Hematopoietic multipotent progenitor cell treated with erythropoietin and hydrocortisone succinate and interleukin-3 and kit ligand, for 15 days (in vitro differentiated cells): ENCODE measurements at regions not wholly inside any gene's neighbourhood (a gene's known extent, or its start where the extent isn't known, plus 50 kb on each side); places are given as distances from the start of the nearest gene placed in this dataset.

Source experiments
- DNase-seq: peaks from one replicate; pipeline ENCODE4 v3.0.0-alpha.2; 2015; ENCODE audit warnings: low spot score

DNA sequence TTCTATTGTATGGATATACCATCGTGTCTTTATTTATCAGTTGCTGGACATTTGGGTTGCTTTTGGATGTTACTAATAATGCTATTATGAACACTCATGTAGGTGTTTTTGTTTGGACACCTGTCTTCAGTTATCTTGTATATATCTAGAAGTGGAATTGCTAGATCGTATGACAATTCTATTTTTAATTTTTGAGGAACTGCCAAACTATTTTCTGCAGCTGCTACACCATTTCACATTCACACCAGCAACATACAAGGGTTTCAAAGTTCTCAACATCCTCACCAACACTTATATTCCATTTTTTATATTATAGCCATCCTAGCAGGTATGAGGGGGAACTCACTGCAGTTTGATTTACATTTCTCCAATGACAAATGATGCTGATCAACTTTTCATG, 324.6 kb downstream of the CAAP1 start:
- DNase-seq, result no peak

DNA sequence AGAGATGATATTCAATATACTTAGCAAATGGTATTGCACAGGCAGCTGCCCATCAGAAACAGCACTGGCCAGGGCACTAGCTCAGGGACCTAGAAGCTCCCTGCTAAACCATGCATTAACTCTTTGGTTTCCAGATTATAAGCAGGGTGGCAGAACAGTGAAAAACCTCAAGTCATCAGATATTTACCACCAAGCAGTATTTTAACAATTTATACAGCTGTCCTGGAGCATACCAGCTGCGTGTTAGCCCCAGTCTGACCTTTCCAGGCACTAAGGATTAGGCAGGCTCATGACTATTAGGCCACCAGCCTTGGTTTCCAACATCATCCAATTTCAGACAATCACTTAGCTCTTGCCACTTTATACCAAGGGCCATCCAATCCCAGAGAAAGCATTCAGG, 326.5 kb downstream of the CAAP1 start:
- DNase-seq, result no peak

DNA sequence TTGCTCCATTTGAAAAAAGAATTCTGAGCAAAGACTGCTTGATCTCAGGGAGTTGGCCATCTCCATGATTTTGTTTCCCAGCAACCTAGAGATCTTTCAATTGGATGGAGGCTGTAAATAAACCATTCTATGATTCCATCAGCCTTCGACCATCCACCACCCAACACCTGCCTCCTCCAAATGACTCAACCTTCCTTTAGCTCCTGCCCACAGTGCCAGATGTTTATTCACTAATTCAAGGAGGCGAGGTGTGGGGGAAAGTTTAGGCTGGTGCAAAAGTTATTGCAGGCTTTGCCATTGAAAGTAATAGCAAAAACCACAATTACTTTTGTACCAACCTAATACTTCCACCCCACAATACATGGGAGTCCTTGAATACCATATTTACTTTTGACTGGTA, 327.5 kb downstream of the CAAP1 start:
- DNase-seq, result no peak

- DNase-seq, result no peak
Observed at GRCh38 chr9:26562338-26562737, 330.3 kb downstream of the CAAP1 start.

DNA sequence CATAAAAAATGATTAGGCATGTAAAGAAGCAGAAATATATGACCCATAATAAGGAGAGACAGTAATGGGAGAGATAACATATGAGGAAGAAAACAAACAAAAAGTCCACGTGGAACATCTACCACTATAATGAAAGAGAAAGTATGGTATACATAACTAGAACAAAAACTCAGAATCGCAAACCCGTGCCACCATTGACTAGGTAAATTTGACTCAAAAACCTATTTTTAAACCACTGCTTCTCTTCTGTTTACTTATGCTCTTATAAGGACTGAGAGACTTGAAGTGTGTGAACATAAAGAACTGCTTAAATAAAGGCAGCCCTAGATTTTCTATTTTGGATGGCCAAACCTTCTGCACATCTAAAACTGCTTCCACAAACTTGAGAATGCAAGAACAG, 330.7 kb downstream of the CAAP1 start:
- DNase-seq, result no peak

- DNase-seq, result no peak
Observed at GRCh38 chr9:26559506-26559905, 333.1 kb downstream of the CAAP1 start.

DNA sequence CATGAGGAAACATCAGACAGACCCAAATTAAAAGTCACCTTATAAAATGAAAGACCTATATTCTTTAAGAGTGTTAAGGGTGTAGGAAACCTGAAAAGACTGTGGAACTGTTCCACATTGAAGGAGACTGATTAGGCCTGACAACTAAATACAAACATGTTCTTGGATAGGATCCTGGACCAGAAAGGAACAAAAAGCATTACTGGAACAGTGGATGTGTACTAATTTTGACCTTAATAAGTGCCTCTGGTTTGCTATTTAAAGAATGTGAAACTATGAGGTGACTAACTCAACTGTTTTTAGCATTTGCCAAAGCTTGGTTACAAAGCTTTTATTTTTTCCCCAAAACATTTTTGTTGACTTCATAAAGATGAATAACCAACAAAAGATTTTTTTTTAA, 340.6 kb downstream of the CAAP1 start:
- no peak for DNase-seq

DNA sequence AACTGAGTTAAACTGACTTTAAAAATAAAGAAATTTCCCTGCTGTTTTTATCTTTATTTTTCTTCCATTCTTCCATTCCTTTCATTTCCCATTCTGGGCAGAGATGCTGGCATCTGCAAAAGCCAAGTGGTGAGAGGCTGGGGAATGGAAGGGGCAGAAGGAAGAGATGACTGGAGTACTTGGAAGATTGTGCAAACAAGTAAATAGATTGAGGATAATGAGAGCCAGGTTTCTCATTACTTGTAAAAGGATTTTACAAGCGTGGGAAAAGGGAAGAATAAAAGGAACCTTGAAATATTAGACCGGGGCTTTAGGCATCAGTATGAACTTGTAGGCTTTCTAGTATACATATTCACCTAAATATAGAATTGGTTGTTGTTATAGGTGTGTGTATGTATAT, 341.2 kb downstream of the CAAP1 start:
- DNase-seq, result no peak

- no peak for DNase-seq
Observed at GRCh38 chr9:26548781-26549290, 343.8 kb downstream of the CAAP1 start.

DNA sequence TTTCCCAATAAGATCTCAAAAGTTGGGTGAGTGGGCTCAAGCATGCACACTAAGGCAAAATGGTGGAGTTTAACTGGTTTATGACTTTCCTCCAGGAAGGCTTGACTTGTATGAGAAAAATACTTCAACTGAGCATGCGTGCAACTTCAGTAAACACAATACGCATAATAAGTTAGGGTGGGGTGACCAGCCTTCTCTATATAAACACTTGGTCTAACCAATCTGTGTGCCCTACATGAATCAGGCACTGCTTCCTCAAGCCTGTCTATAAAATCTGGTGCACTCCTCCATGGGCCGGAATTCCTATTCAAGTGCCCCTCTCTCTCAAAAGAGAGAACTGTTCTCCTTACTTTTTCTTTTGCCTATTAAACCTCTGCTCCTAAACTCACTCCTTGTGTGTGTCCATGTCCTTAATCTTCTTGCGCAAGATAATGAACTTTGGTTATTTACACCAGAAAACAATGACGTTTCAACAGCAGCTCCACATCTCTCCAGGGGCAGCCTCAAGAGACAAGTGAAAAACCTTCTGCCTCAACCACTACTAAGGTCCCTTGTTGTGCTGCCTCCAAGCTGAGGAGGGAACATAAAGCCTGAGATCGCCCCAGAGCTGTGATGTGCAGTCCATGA, 352.6 kb downstream of the CAAP1 start:
- no peak for DNase-seq

GRCh38 chr9:26537211-26537610, 355.4 kb downstream of the CAAP1 start:
- DNase-seq, result no peak

DNA sequence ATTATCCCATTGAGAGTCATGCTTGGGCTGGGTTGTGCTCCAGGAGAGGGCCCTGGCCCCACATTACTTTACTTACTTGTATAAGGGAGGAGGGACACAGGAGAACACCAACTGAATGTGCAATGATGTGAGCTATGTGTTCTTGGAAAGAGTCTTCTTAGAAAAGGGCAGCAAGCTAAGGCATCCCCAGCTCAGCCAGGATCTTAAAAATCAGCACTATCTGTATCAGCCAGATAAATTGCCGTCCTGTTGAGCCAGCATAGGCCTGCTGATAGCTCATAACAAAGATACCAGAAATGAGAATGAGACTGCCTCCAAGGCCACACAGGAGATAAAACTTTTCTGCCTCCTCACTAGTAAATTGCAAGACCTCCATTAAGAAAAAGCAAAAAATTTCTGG, 357.5 kb downstream of the CAAP1 start:
- DNase-seq, result peak; percentile 3

DNA sequence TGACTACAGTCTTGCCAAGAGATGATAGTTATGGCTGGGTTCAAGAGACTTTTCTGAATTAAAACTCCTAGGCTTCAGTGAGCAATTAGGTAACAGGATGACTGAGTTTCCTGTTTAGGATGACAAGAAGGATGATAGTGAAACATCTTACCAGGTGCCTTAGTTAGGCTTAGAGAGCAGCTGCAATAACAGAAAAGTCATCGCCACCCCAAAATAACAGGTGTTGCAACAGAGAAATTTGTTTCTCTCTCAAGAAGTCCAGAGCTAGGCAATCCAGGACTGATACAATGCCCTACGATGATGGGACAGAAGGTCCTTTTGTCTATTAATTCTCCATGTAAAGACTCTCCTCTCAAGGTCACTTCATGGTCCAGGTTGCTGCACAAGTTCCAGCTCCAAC, 361.8 kb downstream of the CAAP1 start:
- DNase-seq, result no peak

DNA sequence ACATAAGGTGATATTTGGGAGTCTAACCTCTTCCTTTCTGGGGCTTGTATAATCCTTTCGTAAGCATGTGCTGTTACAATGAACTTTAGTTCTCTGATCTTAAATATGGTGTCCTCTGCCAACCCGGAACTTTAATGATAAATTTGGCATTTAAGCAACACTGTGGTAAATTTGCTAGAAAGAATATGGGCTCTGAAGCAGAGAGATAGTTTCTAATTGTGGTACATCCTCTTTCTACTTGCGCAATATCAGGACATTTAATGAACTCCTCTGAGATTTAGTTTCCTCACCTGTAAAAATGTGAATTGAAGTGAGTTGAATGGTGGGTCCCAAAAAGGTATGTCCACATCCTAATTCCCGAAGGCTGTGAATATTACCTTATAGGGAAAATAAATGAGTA, 364.7 kb downstream of the CAAP1 start:
- no peak for DNase-seq

GRCh38 chr9:26524267-26524666, 368.3 kb downstream of the CAAP1 start:
- no peak for DNase-seq

DNA sequence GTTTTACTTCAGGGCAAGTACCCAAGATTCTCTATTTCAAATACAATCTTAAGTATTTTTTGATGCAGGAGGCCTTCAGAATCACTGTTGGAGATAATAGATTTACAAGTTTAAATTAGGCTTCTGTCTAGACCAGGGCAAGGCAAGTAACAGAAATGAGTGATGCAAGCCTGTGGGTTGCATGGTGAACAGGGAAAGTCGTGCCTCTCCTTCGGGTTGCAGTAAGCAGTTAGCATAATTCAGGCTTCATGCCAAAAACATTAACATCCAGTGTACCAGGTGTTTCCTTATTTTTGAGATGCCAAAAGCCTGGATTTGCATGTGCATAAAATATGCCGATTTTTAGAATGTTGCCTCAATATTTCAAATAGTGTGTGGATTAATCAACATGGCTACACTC, 369.0 kb downstream of the CAAP1 start:
- no peak for DNase-seq

GRCh38 chr9:26520141-26520540, 372.5 kb downstream of the CAAP1 start:
- DNase-seq, result no peak

DNA sequence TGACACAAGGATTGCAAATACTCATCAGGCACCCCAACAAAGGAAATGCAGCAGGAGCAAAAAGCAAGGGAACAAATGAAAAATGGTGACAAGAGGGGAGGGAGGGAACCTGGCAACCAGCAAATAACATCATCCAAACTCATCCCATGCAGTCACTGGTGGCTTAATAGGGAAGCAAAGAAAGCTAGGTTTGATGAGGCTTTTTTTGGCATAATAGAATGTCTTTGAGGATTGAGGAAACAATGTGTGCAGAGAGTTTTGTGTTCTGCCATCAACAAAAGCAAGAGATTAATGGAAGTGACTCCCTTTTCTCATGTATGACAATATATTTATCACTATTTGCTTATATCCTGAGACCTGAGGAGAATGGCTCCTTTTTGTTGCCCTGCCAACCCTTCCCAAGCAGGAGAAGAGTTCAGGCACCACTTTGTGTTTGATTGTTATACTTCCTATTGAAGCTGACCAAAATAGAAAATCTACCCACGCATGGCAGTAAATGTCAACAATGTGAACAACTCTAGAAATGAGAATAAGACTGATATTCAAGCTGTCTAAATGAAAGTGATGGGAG, 375.7 kb downstream of the CAAP1 start:
- no peak for DNase-seq

- no peak for DNase-seq
Observed at GRCh38 chr9:26513730-26514129, 378.9 kb downstream of the CAAP1 start.

GRCh38 chr9:26510137-26510536, 382.5 kb downstream of the CAAP1 start:
- no peak for DNase-seq

DNA sequence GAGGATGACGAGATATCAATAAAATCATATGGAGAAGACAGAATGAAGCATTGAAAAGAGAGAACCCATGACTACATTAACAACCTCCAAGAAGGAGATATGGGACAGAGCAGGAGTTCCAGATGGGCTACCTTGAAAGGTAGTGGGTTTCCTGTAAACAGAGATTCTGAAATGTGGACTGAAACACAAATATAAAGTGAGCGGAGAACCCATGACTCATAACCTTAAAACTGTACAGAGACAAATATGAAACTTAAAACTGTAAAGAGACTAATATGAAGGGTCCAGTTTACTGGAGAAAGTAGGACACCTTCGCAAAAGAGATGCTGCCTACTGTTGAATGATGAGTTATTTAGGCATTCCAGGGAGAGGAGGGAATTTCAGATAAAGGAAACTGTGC, 383.7 kb downstream of the CAAP1 start:
- no peak for DNase-seq

DNA sequence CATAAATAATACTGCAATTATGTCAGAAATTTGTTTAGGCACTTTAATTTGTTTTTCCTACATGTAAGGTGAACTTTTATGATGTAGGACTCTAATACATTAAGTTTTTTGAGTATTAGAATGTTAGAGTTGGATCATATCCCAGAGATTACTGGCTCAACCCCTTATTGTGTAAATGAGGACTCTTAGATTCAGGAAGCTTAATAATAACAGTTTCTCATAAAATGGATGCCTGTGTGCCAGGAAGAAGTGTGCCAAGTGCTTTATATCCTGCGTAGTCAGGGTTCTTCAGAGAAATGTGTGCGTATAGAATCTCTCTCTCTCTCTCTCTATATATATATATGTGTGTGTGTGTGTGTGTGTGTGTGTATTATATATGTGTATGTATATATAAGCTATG, 388.5 kb downstream of the CAAP1 start:
- no peak for DNase-seq

GRCh38 chr9:26502311-26502710, 390.3 kb downstream of the CAAP1 start:
- DNase-seq, result no peak

GRCh38 chr9:26500471-26500870, 392.1 kb downstream of the CAAP1 start:
- no peak for DNase-seq
